Endothelial cell of umbilical vein (primary cell): ENCODE measurements at regions not wholly inside any gene's neighbourhood (a gene's known extent, or its start where the extent isn't known, plus 50 kb on each side); places are given as distances from the start of the nearest gene placed in this dataset.

Experiments used
- BruUV-seq: library from RNA; stranded (reverse); fragments of 400-500 nt; replicated peaks from 2 replicates; lab custom pipeline; 2021; lab: Mats Ljungman, UMichigan
- CTCF ChIA-PET: fragments of 300-600, 350-600 bp; sonication (Branson Sonifier 250); formaldehyde crosslinking; loops from one replicate; lab custom pipeline; 2021; ENCODE audit warnings: antibody characterized with exemption, inconsistent platforms; lab: Charles Lee
- POLR2A ChIA-PET: fragments of 300-600, 350-600 bp; sonication (Branson Sonifier 250); formaldehyde crosslinking; loops from one replicate; lab custom pipeline; 2021; ENCODE audit warnings: antibody characterized with exemption, inconsistent platforms; lab: Charles Lee
- DNase-seq: peaks from one replicate; pipeline ENCODE4 v3.0.0-alpha.2; 2011; ENCODE audit warnings: low read depth, low spot score
- FAIRE-seq: peaks from 2 replicates; lab custom pipeline; 2011; peaks lifted over from hg19 to GRCh38; lab: Jason Lieb, UNC
- H2AFZ ChIP-seq: 2 replicates; pipeline ENCODE4 v1.6.0; 2012; ENCODE audit warnings: low read depth, low read length, control low read depth, inconsistent platforms
- H3K27ac ChIP-seq: 2 replicates; pipeline ENCODE4 v1.5.1; 2011; ENCODE audit warnings: low read depth, mild to moderate bottlenecking, control low read depth, low read length, moderate library complexity; ENCODE audit not compliant: insufficient read depth
- H3K27me3 ChIP-seq, 2 experiments: 2 replicates each; pipeline versions ENCODE4 v1.6.0 to v1.6.1; 2011; ENCODE audit warnings: low read length in 2 of 2, mixed read lengths in 1 of 2; ENCODE audit not compliant: control insufficient read depth in 2 of 2, insufficient read depth in 2 of 2
- H3K36me3 ChIP-seq, 2 experiments: 2 replicates in 1 of 2; 3 replicates in 1 of 2; pipeline ENCODE4 v1.5.1; 2011; ENCODE audit warnings: low read length in 2 of 2, mild to moderate bottlenecking in 1 of 2, moderate library complexity in 1 of 2; ENCODE audit not compliant: control insufficient read depth in 2 of 2, insufficient read depth in 2 of 2; ENCODE audit errors: extremely low read depth in 1 of 2
- H3K4me1 ChIP-seq: 3 replicates; pipeline ENCODE4 v1.5.1; 2011; ENCODE audit warnings: mild to moderate bottlenecking, low read length; ENCODE audit not compliant: control insufficient read depth, insufficient read depth; ENCODE audit errors: extremely low read depth
- H3K4me2 ChIP-seq: 2 replicates; pipeline ENCODE4 v1.6.1; 2011; ENCODE audit warnings: low read length, control low read depth, mixed read lengths; ENCODE audit not compliant: insufficient read depth
- H3K4me3 ChIP-seq, 3 experiments: fragments of 200-600 bp in 1 of 3; sonication (generic), shearing (Covaris generic) in 1 of 3; replicated peaks in 1 of 3; 2 replicates each; pipeline ENCODE4 v1.5.1; 2011 to 2016; ENCODE audit warnings: control low read depth in 3 of 3, low read length in 3 of 3, mild to moderate bottlenecking in 2 of 3, inconsistent platforms in 1 of 3, low read depth in 1 of 3, moderate library complexity in 1 of 3; ENCODE audit not compliant: insufficient read depth in 1 of 3
- H3K79me2 ChIP-seq: 2 replicates; pipeline ENCODE4 v1.6.0; 2012; ENCODE audit warnings: low read length, inconsistent platforms; ENCODE audit not compliant: control insufficient read depth, insufficient read depth
- H3K9ac ChIP-seq: replicated peaks from 2 replicates; pipeline ENCODE3; 2011; ENCODE audit warnings: low read length, control low read depth; ENCODE audit not compliant: insufficient read depth; ENCODE audit errors: extremely low read depth
- H3K9me1 ChIP-seq: replicated peaks from 3 replicates; pipeline ENCODE4 v1.6.0; 2011; ENCODE audit warnings: mild to moderate bottlenecking, low read length; ENCODE audit not compliant: control insufficient read depth, insufficient read depth; ENCODE audit errors: extremely low read depth
- H3K9me3 ChIP-seq: replicated peaks from 2 replicates; pipeline ENCODE4 v1.5.1; 2012; ENCODE audit warnings: low read length, inconsistent platforms; ENCODE audit not compliant: control insufficient read depth, insufficient read depth
- H4K20me1 ChIP-seq: replicated peaks from 2 replicates; pipeline ENCODE3; 2011; ENCODE audit warnings: mild to moderate bottlenecking, low read length; ENCODE audit not compliant: control insufficient read depth, insufficient read depth; ENCODE audit errors: extremely low read depth
- CTCF ChIP-seq, 2 donors: IDR thresholded peaks; 1 replicate in 1 of 2; 2 replicates in 1 of 2; pipeline ENCODE4 v1.5.1; 2011; ENCODE audit warnings: low read length in 2 of 2, mild to moderate bottlenecking in 2 of 2, moderate library complexity in 2 of 2, control low read depth in 1 of 2, inconsistent platforms in 1 of 2, low read depth in 1 of 2; ENCODE audit not compliant: insufficient read depth in 1 of 2; ENCODE audit errors: extremely low read depth in 1 of 2
- EZH2 ChIP-seq: IDR thresholded peaks from 2 replicates; pipeline ENCODE4 v1.6.1; 2012; ENCODE audit warnings: borderline replicate concordance, low read depth, mild to moderate bottlenecking, moderate library complexity, low read length, inconsistent platforms; ENCODE audit not compliant: severe bottlenecking
- FOS ChIP-seq: IDR thresholded peaks from 2 replicates; pipeline ENCODE4 v1.6.1; 2011; ENCODE audit warnings: mild to moderate bottlenecking, low read length, moderate library complexity, borderline replicate concordance; ENCODE audit not compliant: insufficient read depth
- GATA2 ChIP-seq: IDR thresholded peaks from 2 replicates; pipeline ENCODE4 v1.7.0; 2011; ENCODE audit warnings: low read depth, mild to moderate bottlenecking, moderate library complexity, mixed read lengths, low read length; ENCODE audit not compliant: insufficient read length, insufficient read depth
- JUN ChIP-seq: IDR thresholded peaks from 2 replicates; pipeline ENCODE4 v1.6.1; 2011; ENCODE audit warnings: borderline replicate concordance, low read depth; ENCODE audit not compliant: insufficient read length, insufficient read depth
- MYC ChIP-seq: IDR thresholded peaks from one replicate; pipeline ENCODE4 v1.6.1; 2011; ENCODE audit warnings: mild to moderate bottlenecking, low read depth, low read length
- POLR2A ChIP-seq: IDR thresholded peaks from 2 replicates; pipeline ENCODE4 v1.6.1; 2012; ENCODE audit warnings: low read depth, mild to moderate bottlenecking, control low read depth, low read length
- POLR2AphosphoS5 ChIP-seq: IDR thresholded peaks from 2 replicates; pipeline ENCODE4 v1.6.1; 2012; ENCODE audit warnings: low read depth, mild to moderate bottlenecking, control low read depth, low read length, moderate library complexity; ENCODE audit not compliant: insufficient read depth
- dilution Hi-C: fragments of 300-500 bp; cut with MboI; formaldehyde crosslinking; loops from one replicate; pipeline ENCODE4 v1.15.0; 2019; ENCODE audit warnings: low sequenced_read_pairs; ENCODE audit not compliant: extremely low pct_ligation_motif_present
- intact Hi-C: fragments of 100-400 bp; cut with micrococcal nuclease; formaldehyde crosslinking; loops from one replicate; pipeline ENCODE4 v1.10.0; 2022
- TF ChIP-seq, protein P1 (sequence below): IDR thresholded peaks from 2 replicates; pipeline ENCODE4 v1.6.1; 2011; ENCODE audit not compliant: insufficient read depth, insufficient read length

DNA sequence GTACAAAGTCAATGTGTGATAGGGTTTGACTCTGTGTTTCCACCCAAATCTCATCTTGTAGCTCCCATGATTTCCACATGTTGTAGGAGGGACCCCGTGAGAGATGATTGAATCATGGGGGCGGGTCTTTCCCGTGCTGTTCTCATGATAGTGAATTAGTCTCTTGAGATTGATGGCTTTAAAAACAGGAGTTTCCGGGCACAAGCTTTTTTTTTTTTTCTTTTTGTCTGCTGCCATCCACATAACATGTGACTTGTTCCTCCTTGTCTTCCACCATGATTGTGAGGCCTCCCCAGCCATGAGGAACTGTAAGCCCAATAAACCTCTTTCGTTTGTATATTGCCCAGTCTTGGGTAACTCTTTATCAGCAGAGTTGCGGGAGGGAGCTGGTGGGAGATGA is 259.6 kb downstream of the TUSC7 start:
- dilution Hi-C loops = no loop called here
- Histone ChIP-seq H3K27ac (no peak overlapping the region), H3K4me1 (no peaks in the 10 kb centered on the region), H3K9me3 (no peaks in the 10 kb centered on the region), H2AFZ (no peak overlapping the region), H4K20me1 (no peaks in the 10 kb centered on the region), H3K4me2 (no peak overlapping the region), H3K9ac (no peak overlapping the region), H3K79me2 (no peaks in the 10 kb centered on the region), H3K4me3 (no peak overlapping the region), H3K27me3 (no peaks in the 10 kb centered on the region), H3K36me3 (no peaks in the 10 kb centered on the region), H3K9me1 (no peaks in the 10 kb centered on the region)
- FAIRE-seq (no peak), DNase-seq (no peak)
- ChIA-PET CTCF (interaction anchor here (1.4 kb wide), 1 partner anchor 13 kb away, joined by 3 read pairs; no protein-coding TSS in a partner anchor), POLR2A (no interaction called here)
- intact Hi-C loops = no loop called here
- TF ChIP-seq, protein P1, sequence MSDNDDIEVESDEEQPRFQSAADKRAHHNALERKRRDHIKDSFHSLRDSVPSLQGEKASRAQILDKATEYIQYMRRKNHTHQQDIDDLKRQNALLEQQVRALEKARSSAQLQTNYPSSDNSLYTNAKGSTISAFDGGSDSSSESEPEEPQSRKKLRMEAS = no peak
- no peak for TF ChIP-seq MYC
- TF ChIP-seq EZH2 = no peak
- no peak for TF ChIP-seq FOS
- TF ChIP-seq POLR2AphosphoS5 = no peak
- no peak for TF ChIP-seq GATA2
- TF ChIP-seq CTCF (IDR thresholded peaks at IDR 0.05; ENCODE audit: extremely low read depth in 1 of 2, insufficient read depth in 1 of 2, low read depth in 1 of 2, low read length in 2 of 2) = no peak
- TF ChIP-seq JUN = no peak
- no peak for TF ChIP-seq POLR2A
- no TSS peak for BruUV-seq
